ENCODE measurements at regions not wholly inside any gene's neighbourhood (a gene's known extent, or its start where the extent isn't known, plus 50 kb on each side); places are given as distances from the start of the nearest gene placed in this dataset.

DNA sequence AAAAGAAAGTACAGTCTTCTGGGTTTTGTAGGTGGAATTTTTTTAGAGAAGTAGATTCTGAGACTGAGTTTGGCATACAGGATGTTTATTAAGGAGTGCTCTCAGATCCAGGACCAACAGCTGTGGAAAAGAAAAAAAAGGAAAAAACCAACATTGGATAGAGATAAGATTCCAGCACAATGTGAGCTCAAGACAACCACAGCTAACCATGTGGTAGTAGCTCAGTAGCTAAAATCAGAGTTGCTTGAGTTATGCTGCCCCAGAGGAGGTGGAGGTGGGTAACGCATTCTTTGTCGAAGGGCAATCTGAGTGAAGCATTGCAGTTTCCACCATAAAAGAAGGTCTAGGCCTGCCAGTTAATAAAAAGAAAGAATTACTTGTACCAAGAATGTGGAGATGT is 904.3 kb downstream of the NSUN3 start:
- Histone ChIP-seq H3K4me1 (ENCODE audit: insufficient read depth, low read length, poor library complexity, severe bottlenecking) (no peaks in the 10 kb centered on the region), H3K36me3 (ENCODE audit: insufficient read depth, low read length, poor library complexity, severe bottlenecking) (no peaks in the 10 kb centered on the region), H3K27ac (ENCODE audit: low read depth, low read length, poor library complexity, severe bottlenecking) (no peak overlapping the region), H3K9me3 (ENCODE audit: low read depth, low read length, poor library complexity, severe bottlenecking) (peaks cover 16% of the 10 kb centered on the region), H3K4me3 (ENCODE audit: low read depth, low read length, poor library complexity, severe bottlenecking) (no peak overlapping the region), H3K27me3 (replicated peaks; ENCODE audit: insufficient read depth, low read depth, low read length, poor library complexity) (no peaks in the 10 kb centered on the region)
- no peak for DNase-seq (ENCODE audit: low spot score)
- ChIA-PET POLR2A (ENCODE audit: low non-redundant PET) (no interaction called here), CTCF (no interaction called here)
- no peak for TF ChIP-seq EZH2 (IDR thresholded peaks at IDR 0.05; ENCODE audit: borderline replicate concordance, low read depth, low read length, poor library complexity, severe bottlenecking)
- no peak for TF ChIP-seq CTCF (conservative IDR thresholded peaks at IDR 0.05; ENCODE audit: low read depth, low read length)
- intact Hi-C loops (cut with micrococcal nuclease; ENCODE audit: unreplicated experiment) = no loop called here
- BruUV-seq (replicated peaks) = no TSS peak

GRCh38 chr3:94968519-94968918 is 905.7 kb downstream of the NSUN3 start:
- intact Hi-C loops (cut with micrococcal nuclease; ENCODE audit: unreplicated experiment) = no loop called here
- ChIA-PET POLR2A (ENCODE audit: low non-redundant PET) (no interaction called here), CTCF (no interaction called here)
- no peak overlapping the region for H3K4me3 ChIP-seq (ENCODE audit: low read depth, low read length, poor library complexity, severe bottlenecking)
- no peaks in the 10 kb centered on the region for H3K27me3 ChIP-seq (replicated peaks; ENCODE audit: insufficient read depth, low read depth, low read length, poor library complexity)
- peaks cover 17% of the 10 kb centered on the region for H3K9me3 ChIP-seq (ENCODE audit: low read depth, low read length, poor library complexity, severe bottlenecking)
- BruUV-seq (replicated peaks) = no TSS peak
- no peak for DNase-seq (ENCODE audit: low spot score)
- H3K4me1 ChIP-seq (ENCODE audit: insufficient read depth, low read length, poor library complexity, severe bottlenecking) = no peaks in the 10 kb centered on the region
- H3K27ac ChIP-seq (ENCODE audit: low read depth, low read length, poor library complexity, severe bottlenecking) = no peak overlapping the region
- TF ChIP-seq EZH2 (IDR thresholded peaks at IDR 0.05; ENCODE audit: borderline replicate concordance, low read depth, low read length, poor library complexity, severe bottlenecking) (no peak), CTCF (conservative IDR thresholded peaks at IDR 0.05; ENCODE audit: low read depth, low read length) (no peak)
- no peaks in the 10 kb centered on the region for H3K36me3 ChIP-seq (ENCODE audit: insufficient read depth, low read length, poor library complexity, severe bottlenecking)

DNA sequence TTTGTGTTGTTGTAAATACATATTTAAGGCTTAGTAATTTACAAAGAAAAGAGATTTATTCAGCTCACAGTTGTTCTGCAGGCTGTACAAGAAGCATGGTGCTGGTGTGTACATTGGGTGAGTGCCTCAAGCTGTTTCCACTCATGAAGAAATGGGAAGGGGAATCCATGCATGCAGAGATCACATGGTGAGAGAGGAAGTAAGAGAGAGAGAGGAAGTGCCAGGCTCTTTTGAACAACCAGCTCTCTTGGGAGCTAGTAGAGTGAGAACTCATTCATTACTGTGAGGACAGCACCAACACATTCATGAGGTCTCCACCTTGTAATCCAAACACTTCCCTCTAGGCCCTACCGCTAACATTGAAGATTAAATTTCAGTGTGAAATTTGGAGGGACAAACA is 909.2 kb downstream of the NSUN3 start:
- ChIA-PET CTCF (no interaction called here), POLR2A (ENCODE audit: low non-redundant PET) (no interaction called here)
- TF ChIP-seq EZH2 (IDR thresholded peaks at IDR 0.05; ENCODE audit: borderline replicate concordance, low read depth, low read length, poor library complexity, severe bottlenecking) = no peak
- no peak for TF ChIP-seq CTCF (conservative IDR thresholded peaks at IDR 0.05; ENCODE audit: low read depth, low read length)
- BruUV-seq (replicated peaks) = no TSS peak
- DNase-seq (ENCODE audit: low spot score) = no peak
- Histone ChIP-seq H3K27me3 (replicated peaks; ENCODE audit: insufficient read depth, low read depth, low read length, poor library complexity) (no peaks in the 10 kb centered on the region), H3K9me3 (ENCODE audit: low read depth, low read length, poor library complexity, severe bottlenecking) (peaks cover 9% of the 10 kb centered on the region), H3K36me3 (ENCODE audit: insufficient read depth, low read length, poor library complexity, severe bottlenecking) (no peaks in the 10 kb centered on the region), H3K4me1 (ENCODE audit: insufficient read depth, low read length, poor library complexity, severe bottlenecking) (no peaks in the 10 kb centered on the region), H3K27ac (ENCODE audit: low read depth, low read length, poor library complexity, severe bottlenecking) (no peak overlapping the region), H3K4me3 (ENCODE audit: low read depth, low read length, poor library complexity, severe bottlenecking) (no peak overlapping the region)
- intact Hi-C loops (cut with micrococcal nuclease; ENCODE audit: unreplicated experiment) = no loop called here

All from A673 (cell line).